NCI-H524 (cell line): ENCODE measurements at regions not wholly inside any gene's neighbourhood (a gene's known extent, or its start where the extent isn't known, plus 50 kb on each side); places are given as distances from the start of the nearest gene placed in this dataset.

Experiments
- DNase-seq, 2 experiments: peaks; one replicate each; lab custom pipeline; 2025; lab: John Stamatoyannopoulos, UW

GRCh38 chr6:68391953-68392352 lies 243.1 kb upstream of the ADGRB3 start:
- DNase-seq: no peak

DNA sequence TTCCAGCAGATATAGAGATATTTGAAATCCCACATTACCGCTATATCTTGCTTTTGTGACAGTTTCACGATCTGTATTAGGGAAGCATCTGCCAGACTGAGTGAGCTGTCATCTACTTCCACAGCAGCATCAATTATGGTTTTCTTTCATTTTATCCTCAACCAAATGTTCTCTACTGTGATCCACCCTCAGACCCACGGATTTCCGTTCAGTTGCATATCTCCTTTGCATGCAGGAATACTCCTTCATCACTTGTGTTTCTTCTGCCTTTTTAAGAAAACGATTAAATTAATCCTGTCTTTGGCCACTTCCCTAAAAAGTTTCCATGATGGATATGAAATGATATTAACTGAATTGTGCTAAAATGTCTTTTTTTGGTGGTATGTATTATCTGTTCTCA lies 262.1 kb upstream of the ADGRB3 start:
- no peak for DNase-seq

- peak in 1 of 2 experiments; percentile 38 for DNase-seq
These were observed 266.2 kb upstream of the ADGRB3 start for GRCh38 chr6:68368845-68369244.

- no peak for DNase-seq
These were observed 270.7 kb upstream of the ADGRB3 start for GRCh38 chr6:68364271-68364805.

DNA sequence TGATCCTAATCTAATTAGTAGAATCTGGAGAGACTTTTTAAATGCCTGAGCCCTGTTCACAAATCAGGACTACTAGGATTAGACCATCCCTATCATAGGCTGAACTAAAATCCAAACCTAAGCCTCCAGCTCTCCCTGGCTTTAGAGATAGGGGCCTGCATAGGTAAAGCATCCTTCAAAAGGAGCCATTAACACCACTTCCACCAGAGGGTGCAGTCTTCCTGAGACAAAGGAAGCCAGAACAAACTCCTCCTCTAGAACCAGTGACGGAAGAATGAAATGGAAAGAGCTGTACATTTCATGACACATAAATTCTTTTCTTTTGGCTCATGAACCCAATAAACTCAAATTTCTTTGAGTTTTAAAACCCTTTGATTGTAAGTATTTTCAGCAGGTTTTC lies 291.2 kb upstream of the ADGRB3 start:
- DNase-seq: peak; percentile 70 to 87

GRCh38 chr6:68342286-68342685 lies 292.8 kb upstream of the ADGRB3 start:
- peak in 1 of 2 experiments; percentile 25 for DNase-seq

DNA sequence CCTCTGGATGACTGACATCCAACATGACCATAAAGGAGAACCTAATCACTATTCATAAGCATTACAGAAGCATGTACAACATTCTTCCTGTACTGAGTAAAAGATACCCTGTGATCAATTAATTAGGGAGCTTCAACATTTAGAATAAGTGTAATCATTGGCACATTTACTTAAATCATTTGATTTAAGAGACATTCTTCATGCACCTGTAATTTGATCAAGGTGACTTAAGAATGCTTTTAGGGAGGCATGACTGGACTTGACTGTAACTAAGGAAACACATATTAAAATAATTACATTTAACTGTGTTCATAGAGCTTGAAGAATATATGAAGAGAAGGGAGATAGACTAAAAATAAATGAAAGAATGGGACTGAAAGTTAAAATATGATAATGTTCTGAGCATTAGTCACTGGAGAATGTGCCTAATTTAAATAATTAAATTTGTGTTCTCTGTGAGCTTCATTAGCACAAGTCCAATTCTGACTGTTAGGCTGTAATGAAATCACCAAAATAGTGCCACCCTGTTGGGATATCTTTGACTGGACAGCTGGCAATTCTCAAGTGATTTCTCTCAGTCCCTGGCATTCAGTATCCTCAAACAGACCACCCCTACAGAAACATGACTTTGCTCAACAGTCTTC lies 295.5 kb upstream of the ADGRB3 start:
- no peak for DNase-seq

- peak; percentile 45 to 70 for DNase-seq
These were observed 301.6 kb upstream of the ADGRB3 start for GRCh38 chr6:68333442-68333841.

DNA sequence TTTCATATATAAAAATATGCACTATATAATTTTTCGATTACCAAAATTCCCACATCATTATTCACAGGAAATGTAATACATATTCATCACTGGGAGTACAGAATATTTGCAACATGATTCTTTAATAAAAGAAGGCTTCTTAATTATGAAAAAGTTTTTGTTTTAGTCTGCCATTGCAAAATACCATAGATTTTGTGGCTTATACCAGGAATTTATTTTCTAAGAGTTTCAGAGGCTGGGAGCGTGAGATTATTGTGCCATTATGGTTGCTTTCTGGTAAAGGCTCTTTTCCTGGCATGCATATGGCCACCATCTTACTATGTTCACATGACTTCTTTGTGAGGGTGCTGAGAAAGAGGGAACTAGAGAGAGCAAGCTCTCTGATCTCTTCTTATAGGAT lies 306.9 kb upstream of the ADGRB3 start:
- no peak for DNase-seq

GRCh38 chr6:68326762-68327161 lies 308.3 kb upstream of the ADGRB3 start:
- DNase-seq: no peak

GRCh38 chr6:68317366-68317765 lies 317.7 kb upstream of the ADGRB3 start:
- DNase-seq: no peak

DNA sequence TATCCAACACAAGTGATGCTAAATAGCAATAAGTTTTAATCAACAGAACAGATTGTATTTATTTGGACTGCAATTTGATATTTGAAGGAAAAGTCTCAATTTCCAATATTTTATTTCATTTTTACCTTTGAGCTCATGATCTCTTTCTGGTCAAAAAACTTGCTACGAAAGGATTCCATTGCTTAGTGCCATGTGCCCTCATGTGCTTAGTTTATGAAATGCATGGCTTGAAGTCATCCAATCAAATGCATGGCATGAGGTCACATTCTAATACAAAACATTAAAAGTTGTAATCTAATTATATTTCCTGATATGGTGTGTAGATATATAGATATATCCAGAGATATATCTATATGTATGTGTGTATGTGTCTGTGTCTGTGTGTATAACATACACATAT lies 321.2 kb upstream of the ADGRB3 start:
- DNase-seq: peak in 1 of 2 experiments; percentile 13

DNA sequence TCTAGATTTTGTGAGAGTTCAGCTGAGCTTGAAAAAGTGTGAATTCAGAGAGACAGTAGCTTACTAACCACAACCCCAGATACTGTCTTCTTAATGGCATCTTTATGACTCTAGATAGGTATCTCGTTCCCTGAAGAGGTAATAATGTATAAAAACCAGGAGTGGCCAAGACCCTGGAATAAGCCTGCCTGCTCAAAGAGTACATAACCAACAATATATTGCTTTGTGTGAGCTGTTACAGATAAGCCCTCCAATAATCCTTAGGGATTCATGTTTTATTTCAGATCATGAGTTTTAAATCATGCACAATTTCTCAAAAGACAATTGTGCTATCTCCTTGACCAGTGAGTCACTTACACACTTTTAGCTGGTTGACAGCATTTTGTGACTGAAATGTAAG lies 327.8 kb upstream of the ADGRB3 start:
- DNase-seq: no peak

DNA sequence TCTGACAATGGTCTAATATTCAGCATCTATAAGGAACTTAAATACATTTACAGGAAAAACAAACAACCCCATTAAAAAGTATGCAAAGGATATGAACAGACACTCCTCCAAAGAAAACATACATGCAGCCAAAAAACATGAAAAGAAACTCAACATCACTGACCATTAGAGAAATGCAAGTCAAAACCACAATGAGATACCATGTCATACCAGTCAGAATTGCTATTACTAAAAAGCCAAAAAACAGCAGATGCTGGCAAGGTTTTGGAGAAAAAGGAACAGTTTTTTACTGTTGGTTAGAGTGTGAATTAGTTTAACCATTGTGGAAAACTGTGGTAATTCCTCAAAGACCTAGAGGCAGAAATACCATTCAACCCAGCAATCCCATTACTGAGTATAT lies 339.0 kb upstream of the ADGRB3 start:
- DNase-seq: no peak

- DNase-seq: no peak
These were observed 352.4 kb upstream of the ADGRB3 start for GRCh38 chr6:68282646-68283045.

- peak; percentile 88 to 95 for DNase-seq
These were observed 355.1 kb upstream of the ADGRB3 start for GRCh38 chr6:68279793-68280557.

GRCh38 chr6:68273297-68273696 lies 361.8 kb upstream of the ADGRB3 start:
- DNase-seq: no peak

GRCh38 chr6:68256391-68256790 lies 378.7 kb upstream of the ADGRB3 start:
- DNase-seq: no peak

DNA sequence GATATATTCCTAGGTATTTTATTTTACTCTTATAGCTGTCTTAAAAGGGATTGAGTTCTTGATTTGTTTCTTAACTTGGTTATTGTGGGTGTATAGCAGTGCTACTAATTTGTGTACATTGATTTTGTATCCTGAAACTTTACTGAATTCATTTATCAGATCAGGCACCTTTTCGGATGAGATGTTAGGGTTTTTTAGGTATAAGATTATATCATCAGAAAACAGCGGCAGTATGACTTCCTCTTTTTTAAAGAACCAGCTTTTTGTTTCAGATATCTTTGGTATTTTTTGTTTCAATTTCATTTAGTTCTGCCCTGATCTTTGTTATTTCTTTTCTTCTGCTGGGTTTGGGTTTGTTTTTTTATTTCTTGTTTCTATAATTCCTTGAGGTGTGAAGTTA lies 382.4 kb upstream of the ADGRB3 start:
- no peak for DNase-seq

DNA sequence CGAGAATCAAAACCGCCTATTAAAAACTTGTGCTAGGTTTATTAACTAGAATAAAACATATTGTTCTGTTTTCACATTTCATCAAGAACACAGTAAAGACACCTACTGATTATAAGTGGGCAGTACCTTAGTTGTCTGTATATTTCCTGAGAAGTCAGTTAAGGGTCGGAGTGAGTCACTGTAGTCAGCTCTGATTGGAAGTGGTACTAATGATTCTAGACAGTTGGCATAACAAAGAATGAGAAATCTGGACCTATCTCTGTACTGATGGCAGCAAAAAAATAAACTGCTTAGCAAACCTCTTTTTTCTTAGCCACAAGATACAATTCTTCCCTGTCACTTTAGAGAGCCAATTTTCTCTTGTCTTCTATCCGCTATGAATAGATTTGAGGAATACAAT lies 387.3 kb upstream of the ADGRB3 start:
- DNase-seq: no peak

- DNase-seq: no peak
These were observed 394.4 kb upstream of the ADGRB3 start for GRCh38 chr6:68240726-68241125.

- peak in 1 of 2 experiments; percentile 2 for DNase-seq
These were observed 396.0 kb upstream of the ADGRB3 start for GRCh38 chr6:68239034-68239433.

GRCh38 chr6:68238097-68238601 lies 396.9 kb upstream of the ADGRB3 start:
- peak in 1 of 2 experiments; percentile 6 for DNase-seq
